ENCODE measurements at regions not wholly inside any gene's neighbourhood (a gene's known extent, or its start where the extent isn't known, plus 50 kb on each side); places are given as distances from the start of the nearest gene placed in this dataset.

DNA sequence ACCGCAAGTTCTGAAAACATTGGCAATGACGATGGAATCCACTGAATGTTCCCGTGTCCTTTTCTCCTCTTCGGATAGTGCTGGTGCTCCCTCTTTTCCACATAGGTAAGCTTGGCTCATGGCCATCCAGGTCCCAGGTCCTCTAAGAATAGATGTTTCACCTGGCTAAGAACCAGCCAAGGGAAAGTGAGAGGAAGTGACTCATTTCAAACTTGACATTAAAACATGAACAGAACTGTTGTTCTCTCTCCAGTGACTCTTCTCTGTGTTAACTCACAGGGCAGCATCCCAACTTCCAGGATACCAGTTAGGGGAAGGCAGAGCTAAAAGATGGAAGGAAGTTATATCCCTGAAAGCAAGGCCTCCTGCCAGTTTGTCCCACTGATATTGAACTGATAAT is 493.8 kb upstream of the CHRM3 start:
- DNase-seq = no peak

DNA sequence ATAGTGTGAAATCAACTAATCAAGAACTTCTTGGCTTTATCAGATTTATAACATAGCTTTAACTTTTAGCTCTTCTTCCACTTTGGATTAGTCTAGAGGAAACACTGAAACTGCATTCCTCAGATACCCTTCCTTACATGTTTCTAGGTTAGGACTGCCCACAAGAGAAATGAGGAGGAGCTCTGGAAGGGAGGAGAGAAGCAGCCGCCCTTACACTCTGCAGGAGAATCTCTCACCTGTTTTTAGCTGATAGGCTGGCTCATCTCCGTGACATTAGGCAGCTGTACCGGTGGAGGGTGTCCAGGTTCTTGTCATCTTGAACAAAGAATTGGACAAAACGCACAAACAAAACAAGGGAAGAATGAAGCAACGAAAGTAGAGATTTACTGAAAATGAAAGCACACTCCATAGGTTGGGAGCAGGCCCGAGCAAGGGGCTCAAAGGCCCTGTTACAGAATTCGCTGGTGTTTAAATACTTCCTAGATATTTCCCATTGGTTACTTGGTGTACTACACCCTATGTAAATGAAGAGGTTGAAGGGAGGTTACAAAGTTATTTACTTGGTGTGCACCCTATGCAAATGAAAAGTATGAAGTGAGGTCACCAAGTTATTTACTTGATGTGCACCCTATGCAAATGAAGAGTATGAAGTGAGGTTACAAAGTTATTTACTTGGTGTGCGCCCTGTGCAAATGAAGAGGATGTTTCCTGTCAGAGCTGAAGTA is 524.9 kb upstream of the CHRM3 start:
- DNase-seq = no peak

DNA sequence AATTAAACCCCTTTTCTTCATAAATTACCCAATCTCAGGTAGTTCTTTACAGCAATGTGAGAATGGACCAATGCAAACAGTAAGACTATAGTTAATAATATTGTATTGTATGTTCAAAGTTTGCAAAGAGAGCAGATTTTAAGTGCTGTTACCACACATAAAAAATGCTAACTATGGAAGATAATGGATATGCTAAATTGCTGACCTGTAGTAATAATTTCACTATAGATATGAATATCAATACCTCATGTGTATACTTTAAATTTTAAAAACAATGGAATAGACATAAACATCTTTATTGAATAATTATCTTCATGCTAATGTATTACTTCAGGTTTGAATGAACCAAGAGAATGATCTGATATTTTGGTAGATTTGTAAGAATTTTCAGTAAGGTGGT is 552.4 kb upstream of the CHRM3 start:
- DNase-seq = no peak

DNA sequence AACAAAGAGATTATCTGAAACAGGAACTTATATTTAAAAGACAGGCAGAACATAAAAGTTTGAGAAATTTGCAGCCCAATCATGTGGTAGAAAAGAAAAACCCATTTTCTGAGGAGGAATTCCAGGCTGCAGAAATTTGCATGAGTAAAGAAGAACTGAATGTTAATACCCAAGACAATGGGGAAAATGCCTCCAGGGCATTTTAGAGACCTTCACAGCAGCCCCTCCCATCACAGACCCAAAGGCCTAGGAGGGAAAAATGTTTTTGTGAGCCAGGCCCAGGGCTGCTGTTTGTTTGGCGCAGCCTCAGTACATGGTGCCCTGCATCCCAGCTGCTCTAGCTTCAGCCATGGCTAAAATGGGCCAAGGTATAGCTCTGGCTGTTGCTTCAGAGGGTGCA is 554.3 kb upstream of the CHRM3 start:
- no peak for DNase-seq

GRCh38 chr1:238830036-238830611 is 556.2 kb upstream of the CHRM3 start:
- no peak for DNase-seq

- DNase-seq = no peak
Measured at GRCh38 chr1:238826891-238827290, 559.5 kb upstream of the CHRM3 start.

GRCh38 chr1:238823416-238823815 is 563.0 kb upstream of the CHRM3 start:
- no peak for DNase-seq

GRCh38 chr1:238811211-238811879 is 575.0 kb upstream of the CHRM3 start:
- no peak for DNase-seq

GRCh38 chr1:238790882-238791281 is 595.5 kb upstream of the CHRM3 start:
- no peak for DNase-seq

DNA sequence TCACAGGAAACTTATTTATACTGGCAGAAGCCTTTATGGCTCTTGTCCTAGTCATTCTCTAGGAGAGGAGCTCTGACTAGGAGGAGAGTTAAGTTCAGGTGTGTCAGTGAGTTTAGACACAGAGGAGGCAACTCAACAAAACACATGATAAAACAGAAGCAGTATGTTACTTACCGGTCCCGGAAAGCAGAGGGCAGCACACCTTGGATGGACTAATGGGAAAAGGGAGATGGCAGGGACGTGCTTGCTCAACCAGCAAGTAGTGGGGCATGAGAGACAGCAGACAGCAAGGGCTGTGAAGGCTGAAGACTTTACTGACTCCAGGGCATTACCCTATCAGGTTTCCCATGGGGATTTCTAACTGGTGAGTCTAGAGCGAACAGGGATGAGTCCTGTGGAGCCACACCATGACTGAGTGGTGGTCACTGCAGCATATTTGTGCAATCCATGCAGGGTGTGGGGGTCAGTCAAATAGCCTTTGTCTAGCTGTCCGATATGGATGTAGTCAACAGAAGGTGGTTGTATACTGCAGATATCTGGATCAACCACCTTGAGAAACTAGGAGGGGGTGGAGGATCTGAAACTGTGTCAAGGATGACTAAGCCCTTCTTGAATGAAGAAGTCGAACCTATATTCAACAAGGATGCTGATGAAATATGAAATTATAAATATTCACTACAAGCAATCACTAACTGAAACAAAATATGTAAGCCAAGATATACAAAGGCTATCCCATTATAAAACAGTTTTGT is 596.3 kb upstream of the CHRM3 start:
- no peak for DNase-seq

- no peak for DNase-seq
Measured at GRCh38 chr1:238787471-238787870, 598.9 kb upstream of the CHRM3 start.

- no peak for DNase-seq
Measured at GRCh38 chr1:238783633-238784032, 602.7 kb upstream of the CHRM3 start.

DNA sequence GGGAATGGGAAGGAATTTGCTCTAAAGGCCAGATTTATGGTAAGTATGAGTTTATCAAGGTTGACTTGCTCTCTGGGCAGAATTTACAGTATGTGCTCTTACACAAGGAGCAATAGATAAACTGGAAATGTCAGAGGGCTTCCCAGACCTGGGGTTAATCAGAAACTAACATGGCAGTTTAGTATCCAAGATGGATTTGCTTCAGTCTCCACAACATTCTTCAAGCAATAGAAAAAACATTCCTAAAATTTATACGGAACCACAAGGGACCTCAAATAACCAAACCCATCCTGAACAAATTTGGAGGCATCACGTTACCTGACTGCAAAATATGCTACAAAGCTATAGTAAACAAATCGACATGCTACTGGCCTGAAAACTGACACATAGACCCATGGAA is 606.7 kb upstream of the CHRM3 start:
- no peak for DNase-seq

DNA sequence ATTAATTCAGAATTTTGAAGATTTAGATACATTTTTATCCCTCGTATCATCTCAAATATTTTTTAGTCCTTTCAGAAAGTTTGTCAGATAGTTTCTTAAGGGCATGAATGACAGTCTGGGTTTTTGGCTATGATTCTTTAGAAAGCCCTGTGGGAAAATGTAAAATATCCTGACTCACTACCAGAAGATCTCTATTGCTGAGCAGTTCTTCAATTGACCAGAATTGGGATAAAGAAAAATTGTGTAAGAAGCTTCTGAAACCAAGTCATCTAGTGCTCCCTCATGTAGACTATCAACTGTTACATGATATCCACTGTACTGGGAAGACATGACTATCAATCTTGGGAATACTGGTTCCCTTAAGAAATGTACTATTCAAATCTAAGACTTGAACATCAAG is 608.3 kb upstream of the CHRM3 start:
- DNase-seq = no peak

DNA sequence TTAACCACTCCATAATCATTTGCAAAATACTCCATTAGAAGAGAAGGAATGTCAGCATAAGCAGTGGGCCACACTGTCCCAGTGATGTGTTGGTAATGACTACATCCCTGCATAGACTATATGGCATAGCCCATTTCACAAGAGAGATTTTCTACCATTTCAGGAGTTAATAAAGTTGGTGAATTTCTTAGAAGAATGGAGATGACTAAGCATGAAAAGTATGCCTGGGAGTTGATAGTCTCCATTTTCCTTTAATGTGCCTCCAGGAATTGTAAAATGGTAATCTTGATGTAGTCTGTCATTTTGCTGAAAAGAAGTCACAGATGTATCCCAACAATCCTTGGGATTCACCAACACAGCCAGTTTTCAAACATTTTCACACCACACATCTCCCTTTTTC is 608.8 kb upstream of the CHRM3 start:
- DNase-seq = no peak

DNA sequence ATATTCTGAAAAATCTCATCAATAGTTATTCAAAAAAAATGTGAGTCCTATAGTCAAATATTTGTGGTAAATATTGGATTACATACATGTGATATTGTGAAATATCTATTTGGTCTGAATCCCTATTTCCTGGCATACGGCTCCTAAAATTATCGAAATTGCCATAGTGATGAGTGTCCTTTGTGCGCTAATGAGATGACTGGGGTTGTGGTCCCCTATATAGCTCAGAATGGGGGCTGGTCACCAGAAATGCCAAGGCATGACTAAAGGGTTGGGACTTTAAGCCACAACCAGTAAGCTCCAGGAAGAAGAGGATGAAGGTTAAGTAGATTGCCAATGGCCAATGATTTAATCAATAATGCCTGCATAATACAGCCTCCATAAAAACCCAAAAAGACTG is 610.2 kb upstream of the CHRM3 start:
- DNase-seq = no peak

- DNase-seq = no peak
Measured at GRCh38 chr1:238772322-238772721, 614.0 kb upstream of the CHRM3 start.

DNA sequence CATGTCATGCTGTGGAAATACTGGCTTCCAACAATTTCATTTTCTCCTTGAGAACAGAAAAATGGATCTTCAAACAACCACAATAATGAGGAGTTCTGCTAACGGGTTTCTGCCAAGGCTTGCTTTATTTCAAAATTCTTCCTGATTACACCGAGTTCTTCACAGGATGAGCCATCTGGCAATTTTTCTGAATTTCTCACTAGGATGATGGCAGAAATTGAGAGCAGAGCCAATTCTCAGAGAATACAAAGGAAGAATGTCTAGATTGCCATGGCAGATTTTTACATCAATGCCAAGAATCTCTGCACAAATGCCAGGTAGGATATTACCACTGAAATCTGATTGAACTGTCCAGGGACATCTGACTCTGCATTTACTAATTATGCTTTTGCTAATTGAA is 619.0 kb upstream of the CHRM3 start:
- no peak for DNase-seq

DNA sequence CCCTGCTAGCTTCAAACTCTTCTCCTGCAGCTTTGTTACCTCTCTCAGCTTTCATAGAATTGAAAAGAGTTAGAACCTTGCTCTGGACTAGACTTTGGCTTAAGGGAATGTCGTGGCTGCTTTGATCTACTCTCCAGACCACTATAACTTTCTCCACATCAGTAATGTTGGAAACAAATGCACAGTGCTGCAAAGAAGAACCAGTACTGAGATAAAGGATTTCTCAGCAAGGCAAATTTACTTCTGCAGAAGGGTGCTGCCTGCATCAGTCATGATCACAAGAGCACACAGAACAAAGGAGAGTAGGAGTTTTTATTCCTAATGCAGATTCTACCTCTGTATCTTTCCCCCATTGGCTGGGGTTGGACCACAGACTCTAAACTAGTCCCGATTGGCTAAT is 621.6 kb upstream of the CHRM3 start:
- no peak for DNase-seq

- no peak for DNase-seq
Measured at GRCh38 chr1:238753252-238753651, 633.1 kb upstream of the CHRM3 start.

DNA sequence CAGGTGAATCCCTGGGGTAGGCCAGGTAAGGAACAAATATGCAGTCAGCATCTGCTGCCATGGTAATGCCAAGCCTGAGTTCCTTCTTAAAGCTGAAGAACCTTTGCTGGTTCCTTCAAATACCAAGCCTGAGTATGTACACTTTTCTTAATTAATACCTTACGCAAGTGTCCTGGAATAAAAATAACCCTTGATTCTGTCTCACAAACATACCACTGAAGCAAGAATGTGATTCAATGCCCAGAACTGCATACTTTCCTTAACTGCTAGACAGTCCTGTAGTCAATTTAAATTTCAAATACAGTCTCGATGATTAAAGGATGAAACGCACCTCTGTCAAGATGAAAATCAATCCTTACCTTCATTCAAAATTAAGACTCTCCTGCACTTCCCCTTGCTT is 634.0 kb upstream of the CHRM3 start:
- DNase-seq = no peak

- DNase-seq = no peak
Measured at GRCh38 chr1:238745069-238745468, 641.3 kb upstream of the CHRM3 start.

GRCh38 chr1:238738892-238739291 is 647.5 kb upstream of the CHRM3 start:
- no peak for DNase-seq

DNA sequence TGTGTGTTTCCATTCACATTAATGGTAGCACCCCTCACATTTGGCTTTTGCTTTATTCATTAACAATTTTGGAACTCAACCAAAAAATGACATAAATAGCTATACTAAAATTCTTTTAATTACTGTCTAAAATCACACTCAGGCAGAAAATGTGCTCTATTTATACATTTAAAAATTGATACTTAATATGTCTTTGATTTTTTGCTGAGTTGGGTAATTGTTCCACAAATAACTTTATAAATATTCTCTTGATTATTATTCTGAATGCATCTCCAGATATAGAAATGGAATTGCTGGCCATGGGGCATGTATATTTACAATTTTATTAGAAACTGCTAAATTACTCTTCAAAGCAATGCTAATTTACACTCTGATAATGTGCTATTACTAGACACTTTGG is 658.7 kb upstream of the CHRM3 start:
- no peak for DNase-seq

All from MV-4-11 (cell line).